MM.1S (cell line): ENCODE measurements at regions not wholly inside any gene's neighbourhood (a gene's known extent, or its start where the extent isn't known, plus 50 kb on each side); places are given as distances from the start of the nearest gene placed in this dataset.

ENCODE experiments used
- DNase-seq: peaks from one replicate; pipeline ENCODE4 v3.0.0-alpha.2; 2015
- H2AFZ ChIP-seq: fragments of 300-600 bp; sonication (generic); 2 replicates; pipeline ENCODE4 v1.6.0; 2016; ENCODE audit warnings: antibody characterized with exemption, low read length
- H3F3A ChIP-seq: fragments of 300-600 bp; sonication (generic); 2 replicates; pipeline ENCODE4 v1.6.1; 2016; ENCODE audit warnings: mild to moderate bottlenecking, antibody characterized with exemption, low read length, moderate library complexity, mixed read lengths; ENCODE audit not compliant: insufficient read depth
- H3K27ac ChIP-seq: fragments of 300-600 bp; sonication (generic); 2 replicates; pipeline ENCODE4 v1.5.1; 2016; ENCODE audit warnings: mild to moderate bottlenecking, low read length
- H3K27me3 ChIP-seq: fragments of 300-600 bp; sonication (generic); replicated peaks from 2 replicates; pipeline ENCODE4 v1.6.0; 2016; ENCODE audit warnings: low read length; ENCODE audit not compliant: insufficient read depth
- H3K36me3 ChIP-seq: fragments of 300-600 bp; sonication (generic); replicated peaks from 2 replicates; pipeline ENCODE4 v1.6.1; 2016; ENCODE audit warnings: mild to moderate bottlenecking, low read length, mixed read lengths; ENCODE audit not compliant: insufficient read depth
- H3K4me1 ChIP-seq: fragments of 300-600 bp; sonication (generic); 2 replicates; pipeline ENCODE4 v1.6.1; 2016; ENCODE audit warnings: low read length, mixed read lengths
- H3K4me2 ChIP-seq: fragments of 300-600 bp; sonication (generic); 2 replicates; pipeline ENCODE4 v1.6.0; 2016; ENCODE audit warnings: low read depth, low read length
- H3K4me3 ChIP-seq: fragments of 300-600 bp; sonication (generic); 2 replicates; pipeline ENCODE4 v1.5.1; 2016; ENCODE audit warnings: low read length, mixed read lengths
- H3K79me2 ChIP-seq: fragments of 300-600 bp; sonication (generic); 2 replicates; pipeline ENCODE4 v1.6.1; 2016; ENCODE audit warnings: mixed run types, low read length, mixed read lengths
- H3K9ac ChIP-seq: fragments of 300-600 bp; sonication (generic); 2 replicates; pipeline ENCODE4 v1.6.1; 2016; ENCODE audit warnings: low read length, mixed read lengths
- H3K9me2 ChIP-seq: fragments of 300-600 bp; sonication (generic); replicated peaks from 2 replicates; pipeline ENCODE4 v1.6.1; 2016; ENCODE audit warnings: mild to moderate bottlenecking, low read length, mixed read lengths; ENCODE audit not compliant: insufficient read depth
- H3K9me3 ChIP-seq: fragments of 300-600 bp; sonication (generic); replicated peaks from 2 replicates; pipeline ENCODE4 v1.6.1; 2016; ENCODE audit warnings: mild to moderate bottlenecking, low read length, mixed read lengths; ENCODE audit not compliant: insufficient read depth
- H4K20me1 ChIP-seq: fragments of 300-600 bp; sonication (generic); 2 replicates; pipeline ENCODE4 v1.6.1; 2016; ENCODE audit warnings: mild to moderate bottlenecking, low read length, moderate library complexity, mixed read lengths; ENCODE audit not compliant: insufficient read depth
- CTCF ChIP-seq: fragments of 300-600 bp; sonication (generic); IDR thresholded peaks from 2 replicates; pipeline ENCODE4 v1.5.1; 2016; ENCODE audit warnings: antibody characterized with exemption, low read length, mixed read lengths
- EZH2 ChIP-seq: fragments of 300-600 bp; sonication (generic); optimal IDR thresholded peaks from 2 replicates; pipeline ENCODE3; 2017; ENCODE audit warnings: low read depth, mild to moderate bottlenecking, antibody characterized with exemption, low read length, mixed read lengths
- EZH2phosphoT487 ChIP-seq: fragments of 300-600 bp; sonication (generic); IDR thresholded peaks from 2 replicates; pipeline ENCODE4 v1.6.1; 2018; ENCODE audit warnings: antibody characterized with exemption, low read length

GRCh38 chr4:183842129-183842528 lies 63.0 kb upstream of the STOX2 start:
- no peak overlapping the region for H3K4me2 ChIP-seq
- H3K27ac ChIP-seq = no peak overlapping the region
- H3K36me3 ChIP-seq = no peaks in the 10 kb centered on the region
- no peaks in the 10 kb centered on the region for H3K27me3 ChIP-seq
- H3K79me2 ChIP-seq = no peaks in the 10 kb centered on the region
- H4K20me1 ChIP-seq = no peaks in the 10 kb centered on the region
- no peak for DNase-seq
- no peak overlapping the region for H2AFZ ChIP-seq
- H3K9me2 ChIP-seq = no peaks in the 10 kb centered on the region
- no peaks in the 10 kb centered on the region for H3K9me3 ChIP-seq
- H3K9ac ChIP-seq = no peak overlapping the region
- TF ChIP-seq EZH2phosphoT487 = no peak
- no peak for TF ChIP-seq EZH2
- no peaks in the 10 kb centered on the region for H3K4me1 ChIP-seq
- no peak overlapping the region for H3K4me3 ChIP-seq
- H3F3A ChIP-seq = no peaks in the 10 kb centered on the region

GRCh38 chr4:183843248-183843671 lies 61.8 kb upstream of the STOX2 start:
- H3K9me3 ChIP-seq = no peaks in the 10 kb centered on the region
- no peaks in the 10 kb centered on the region for H4K20me1 ChIP-seq
- no peaks in the 10 kb centered on the region for H3K4me1 ChIP-seq
- H3K79me2 ChIP-seq = no peaks in the 10 kb centered on the region
- H3K36me3 ChIP-seq = no peaks in the 10 kb centered on the region
- no peak overlapping the region for H3K9ac ChIP-seq
- no peak for DNase-seq
- no peak overlapping the region for H3K4me3 ChIP-seq
- no peak overlapping the region for H3K4me2 ChIP-seq
- TF ChIP-seq EZH2phosphoT487 (no peak), EZH2 (no peak), CTCF (no peak)
- H3F3A ChIP-seq = no peaks in the 10 kb centered on the region
- H3K9me2 ChIP-seq = no peaks in the 10 kb centered on the region
- H2AFZ ChIP-seq = no peak overlapping the region
- H3K27me3 ChIP-seq = no peaks in the 10 kb centered on the region
- H3K27ac ChIP-seq = no peak overlapping the region

- Histone ChIP-seq H2AFZ (no peak overlapping the region), H3K27ac (no peak overlapping the region), H4K20me1 (no peaks in the 10 kb centered on the region), H3K9me3 (no peaks in the 10 kb centered on the region), H3K27me3 (no peaks in the 10 kb centered on the region), H3K9ac (no peak overlapping the region), H3K79me2 (no peaks in the 10 kb centered on the region), H3K4me3 (no peak overlapping the region), H3K9me2 (no peaks in the 10 kb centered on the region), H3K4me2 (no peak overlapping the region), H3K36me3 (no peaks in the 10 kb centered on the region), H3K4me1 (no peaks in the 10 kb centered on the region), H3F3A (no peaks in the 10 kb centered on the region)
- DNase-seq = no peak
- no peak for TF ChIP-seq EZH2
- TF ChIP-seq CTCF = no peak
- TF ChIP-seq EZH2phosphoT487 = no peak
These were observed 58.2 kb upstream of the STOX2 start for GRCh38 chr4:183846951-183847350.

GRCh38 chr4:183848805-183849204 lies 56.3 kb upstream of the STOX2 start:
- Histone ChIP-seq H3K27me3 (no peaks in the 10 kb centered on the region), H2AFZ (no peak overlapping the region), H3K9me2 (no peaks in the 10 kb centered on the region), H3K27ac (no peak overlapping the region), H3K9me3 (no peaks in the 10 kb centered on the region), H3K4me1 (no peaks in the 10 kb centered on the region), H3K9ac (no peak overlapping the region), H3K79me2 (no peaks in the 10 kb centered on the region), H4K20me1 (no peaks in the 10 kb centered on the region), H3F3A (no peaks in the 10 kb centered on the region), H3K4me3 (no peak overlapping the region), H3K4me2 (no peak overlapping the region), H3K36me3 (no peaks in the 10 kb centered on the region)
- DNase-seq = no peak
- no peak for TF ChIP-seq EZH2phosphoT487
- no peak for TF ChIP-seq EZH2
- TF ChIP-seq CTCF = no peak
